ENCODE measurements at regions not wholly inside any gene's neighbourhood (a gene's known extent, or its start where the extent isn't known, plus 50 kb on each side); places are given as distances from the start of the nearest gene placed in this dataset.

- TF ChIP-seq CTCF (conservative IDR thresholded peaks at IDR 0.05), result no peak
- no peak for TF ChIP-seq EZH2 (IDR thresholded peaks at IDR 0.05; ENCODE audit: low read depth)
Measured at GRCh38 chr18:64438178-64438577, 289.3 kb upstream of the LINC00305 start.

Data from PC-9 (cell line).